ENCODE measurements at regions not wholly inside any gene's neighbourhood (a gene's known extent, or its start where the extent isn't known, plus 50 kb on each side); places are given as distances from the start of the nearest gene placed in this dataset.

- TF ChIP-seq EZH2 (IDR thresholded peaks at IDR 0.05; ENCODE audit: low read length, unreplicated experiment) (no peak), EZH2phosphoT487 (IDR thresholded peaks at IDR 0.05; ENCODE audit: borderline replicate concordance, low read length) (no peak)
- TF ChIP-seq, protein P1, sequence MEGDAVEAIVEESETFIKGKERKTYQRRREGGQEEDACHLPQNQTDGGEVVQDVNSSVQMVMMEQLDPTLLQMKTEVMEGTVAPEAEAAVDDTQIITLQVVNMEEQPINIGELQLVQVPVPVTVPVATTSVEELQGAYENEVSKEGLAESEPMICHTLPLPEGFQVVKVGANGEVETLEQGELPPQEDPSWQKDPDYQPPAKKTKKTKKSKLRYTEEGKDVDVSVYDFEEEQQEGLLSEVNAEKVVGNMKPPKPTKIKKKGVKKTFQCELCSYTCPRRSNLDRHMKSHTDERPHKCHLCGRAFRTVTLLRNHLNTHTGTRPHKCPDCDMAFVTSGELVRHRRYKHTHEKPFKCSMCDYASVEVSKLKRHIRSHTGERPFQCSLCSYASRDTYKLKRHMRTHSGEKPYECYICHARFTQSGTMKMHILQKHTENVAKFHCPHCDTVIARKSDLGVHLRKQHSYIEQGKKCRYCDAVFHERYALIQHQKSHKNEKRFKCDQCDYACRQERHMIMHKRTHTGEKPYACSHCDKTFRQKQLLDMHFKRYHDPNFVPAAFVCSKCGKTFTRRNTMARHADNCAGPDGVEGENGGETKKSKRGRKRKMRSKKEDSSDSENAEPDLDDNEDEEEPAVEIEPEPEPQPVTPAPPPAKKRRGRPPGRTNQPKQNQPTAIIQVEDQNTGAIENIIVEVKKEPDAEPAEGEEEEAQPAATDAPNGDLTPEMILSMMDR (conservative IDR thresholded peaks at IDR 0.05; ENCODE audit: low read depth, low read length): no peak
Measured at GRCh38 chr20:12605751-12606150, 403.0 kb upstream of the SPTLC3 start.

All from PC-3 (cell line).